ENCODE measurements at regions not wholly inside any gene's neighbourhood (a gene's known extent, or its start where the extent isn't known, plus 50 kb on each side); places are given as distances from the start of the nearest gene placed in this dataset.

DNA sequence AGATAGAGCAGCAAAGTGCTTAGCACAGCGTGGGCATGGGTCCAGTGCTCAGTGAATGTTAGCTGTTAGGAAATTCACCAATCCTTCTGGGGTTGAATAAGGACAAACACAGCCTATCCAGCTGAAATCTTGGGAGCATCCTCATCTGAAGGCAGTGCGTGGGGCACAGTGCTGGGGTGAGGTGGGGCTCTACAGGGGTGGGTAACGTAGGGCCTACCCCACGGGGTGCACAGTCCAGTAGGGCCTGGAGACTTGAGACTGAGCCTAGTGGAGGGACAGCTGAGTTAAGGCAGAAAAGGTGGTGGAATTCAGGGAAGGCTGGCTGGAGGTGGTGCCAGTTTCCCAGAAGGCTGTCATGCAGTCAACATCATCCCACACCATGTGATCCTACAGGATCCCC is 73.0 kb downstream of the ISG20 start:
- no peak overlapping the region for H3K4ac ChIP-seq (ENCODE audit: low read depth, low read length)
- intact Hi-C loops (cut with micrococcal nuclease): no loop called here
- H4K8ac ChIP-seq (ENCODE audit: low read depth in 2 of 2, low read length in 2 of 2): no peak overlapping the region
- ATAC-seq (ENCODE audit: low read depth): no peak
- H2BK5ac ChIP-seq (ENCODE audit: low read depth, low read length, poor library complexity, severe bottlenecking): no peak overlapping the region
- H2BK20ac ChIP-seq (ENCODE audit: low read depth, low read length): no peak overlapping the region
- no peaks in the 10 kb centered on the region for H3K4me1 ChIP-seq (ENCODE audit: control insufficient read depth, insufficient read depth, low read length)
- no peaks in the 10 kb centered on the region for H3K36me3 ChIP-seq (ENCODE audit: control insufficient read depth, insufficient read depth, low read length)
- no peak overlapping the region for H3K27ac ChIP-seq (ENCODE audit: insufficient read depth, low read length)
- no TSS peak for BruUV-seq (replicated peaks)
- H3K14ac ChIP-seq (replicated peaks; ENCODE audit: low read depth, low read length): no peak overlapping the region
- no peak for DNase-seq
- no peak overlapping the region for H3K4me3 ChIP-seq (ENCODE audit: insufficient read depth, low read depth, low read length)
- no peak overlapping the region for H4K5ac ChIP-seq (ENCODE audit: low read depth, low read length)
- no peaks in the 10 kb centered on the region for H3K9me1 ChIP-seq (ENCODE audit: insufficient read depth, low read length)
- H3K4me2 ChIP-seq (ENCODE audit: low read depth, low read length): no peak overlapping the region
- H3K23ac ChIP-seq (ENCODE audit: low read depth, low read length): no peak overlapping the region
- TF ChIP-seq NFE2L2 (IDR thresholded peaks at IDR 0.05; ENCODE audit: low read depth, low read length) (no peak), RAD21 (IDR thresholded peaks at IDR 0.05; ENCODE audit: low read length) (no peak), FOS (IDR thresholded peaks at IDR 0.05; ENCODE audit: low read depth, low read length) (no peak), BHLHE40 (IDR thresholded peaks at IDR 0.05; ENCODE audit: low read depth, low read length) (no peak), RFX5 (IDR thresholded peaks at IDR 0.05; ENCODE audit: low read depth, low read length) (no peak), CHD1 (IDR thresholded peaks at IDR 0.05; ENCODE audit: low read depth, low read length) (no peak), RCOR1 (IDR thresholded peaks at IDR 0.05; ENCODE audit: insufficient replicate concordance, low read length) (no peak), CEBPB (IDR thresholded peaks at IDR 0.05; ENCODE audit: low read depth, low read length) (no peak), SMC3 (IDR thresholded peaks at IDR 0.05; ENCODE audit: low read depth, low read length) (no peak), MXI1 (IDR thresholded peaks at IDR 0.05; ENCODE audit: borderline replicate concordance, low read depth, low read length) (no peak)
- TF ChIP-seq, protein P1, sequence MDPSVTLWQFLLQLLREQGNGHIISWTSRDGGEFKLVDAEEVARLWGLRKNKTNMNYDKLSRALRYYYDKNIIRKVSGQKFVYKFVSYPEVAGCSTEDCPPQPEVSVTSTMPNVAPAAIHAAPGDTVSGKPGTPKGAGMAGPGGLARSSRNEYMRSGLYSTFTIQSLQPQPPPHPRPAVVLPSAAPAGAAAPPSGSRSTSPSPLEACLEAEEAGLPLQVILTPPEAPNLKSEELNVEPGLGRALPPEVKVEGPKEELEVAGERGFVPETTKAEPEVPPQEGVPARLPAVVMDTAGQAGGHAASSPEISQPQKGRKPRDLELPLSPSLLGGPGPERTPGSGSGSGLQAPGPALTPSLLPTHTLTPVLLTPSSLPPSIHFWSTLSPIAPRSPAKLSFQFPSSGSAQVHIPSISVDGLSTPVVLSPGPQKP (IDR thresholded peaks at IDR 0.05; ENCODE audit: borderline replicate concordance, low read depth, low read length): no peak
- TF ChIP-seq, protein P2, sequence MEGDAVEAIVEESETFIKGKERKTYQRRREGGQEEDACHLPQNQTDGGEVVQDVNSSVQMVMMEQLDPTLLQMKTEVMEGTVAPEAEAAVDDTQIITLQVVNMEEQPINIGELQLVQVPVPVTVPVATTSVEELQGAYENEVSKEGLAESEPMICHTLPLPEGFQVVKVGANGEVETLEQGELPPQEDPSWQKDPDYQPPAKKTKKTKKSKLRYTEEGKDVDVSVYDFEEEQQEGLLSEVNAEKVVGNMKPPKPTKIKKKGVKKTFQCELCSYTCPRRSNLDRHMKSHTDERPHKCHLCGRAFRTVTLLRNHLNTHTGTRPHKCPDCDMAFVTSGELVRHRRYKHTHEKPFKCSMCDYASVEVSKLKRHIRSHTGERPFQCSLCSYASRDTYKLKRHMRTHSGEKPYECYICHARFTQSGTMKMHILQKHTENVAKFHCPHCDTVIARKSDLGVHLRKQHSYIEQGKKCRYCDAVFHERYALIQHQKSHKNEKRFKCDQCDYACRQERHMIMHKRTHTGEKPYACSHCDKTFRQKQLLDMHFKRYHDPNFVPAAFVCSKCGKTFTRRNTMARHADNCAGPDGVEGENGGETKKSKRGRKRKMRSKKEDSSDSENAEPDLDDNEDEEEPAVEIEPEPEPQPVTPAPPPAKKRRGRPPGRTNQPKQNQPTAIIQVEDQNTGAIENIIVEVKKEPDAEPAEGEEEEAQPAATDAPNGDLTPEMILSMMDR (conservative IDR thresholded peaks at IDR 0.05; ENCODE audit: low read depth, low read length): no peak
- TF ChIP-seq, protein P3, sequence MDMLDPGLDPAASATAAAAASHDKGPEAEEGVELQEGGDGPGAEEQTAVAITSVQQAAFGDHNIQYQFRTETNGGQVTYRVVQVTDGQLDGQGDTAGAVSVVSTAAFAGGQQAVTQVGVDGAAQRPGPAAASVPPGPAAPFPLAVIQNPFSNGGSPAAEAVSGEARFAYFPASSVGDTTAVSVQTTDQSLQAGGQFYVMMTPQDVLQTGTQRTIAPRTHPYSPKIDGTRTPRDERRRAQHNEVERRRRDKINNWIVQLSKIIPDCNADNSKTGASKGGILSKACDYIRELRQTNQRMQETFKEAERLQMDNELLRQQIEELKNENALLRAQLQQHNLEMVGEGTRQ (IDR thresholded peaks at IDR 0.05; ENCODE audit: low read depth, low read length): no peak
- no peaks in the 10 kb centered on the region for H3K79me1 ChIP-seq (ENCODE audit: low read depth in 1 of 2, low read length in 2 of 2)
- no peak overlapping the region for H2AK9ac ChIP-seq (replicated peaks; ENCODE audit: low read depth, low read length, poor library complexity)
- no peaks in the 10 kb centered on the region for H3K9me3 ChIP-seq (ENCODE audit: control insufficient read depth, insufficient read depth, low read length)
- H4K20me1 ChIP-seq (ENCODE audit: insufficient read depth, low read length): no peaks in the 10 kb centered on the region
- no peak overlapping the region for H3K18ac ChIP-seq (ENCODE audit: low read depth, low read length)
- H2BK120ac ChIP-seq (ENCODE audit: low read depth, low read length): no peak overlapping the region
- no peak overlapping the region for H4K91ac ChIP-seq (ENCODE audit: insufficient read depth, low read depth, low read length)
- no peak overlapping the region for H3K9ac ChIP-seq (ENCODE audit: low read depth, low read length)
- WGBS, 2 experiments (ENCODE audit: extremely low coverage in 2 of 2, insufficient read length in 1 of 2): 29% methylated on average over 4 of the region's 4 CpGs; no CpG with 5 or more reads in 1 of the 2 experiments
- in situ Hi-C loops (cut with MboI; ENCODE audit: low sequenced_read_pairs): no loop called here
- ChIA-PET CTCF (no interaction called here), POLR2A (ENCODE audit: unreplicated experiment) (no interaction called here)
- H3K56ac ChIP-seq (ENCODE audit: extremely low read depth, insufficient read depth, low read length): no peak overlapping the region
- no peak overlapping the region for H2AK5ac ChIP-seq (ENCODE audit: low read depth, low read length)
- dilution Hi-C loops (cut with HindIII; ENCODE audit: low sequenced_read_pairs, unreplicated experiment): no loop called here
- peaks cover 46% of the 10 kb centered on the region for H3K27me3 ChIP-seq (ENCODE audit: control insufficient read depth, insufficient read depth, low read length)
- H2AFZ ChIP-seq (replicated peaks; ENCODE audit: low read length, poor library complexity): no peak overlapping the region
- no peak overlapping the region for H2BK15ac ChIP-seq (ENCODE audit: low read depth, low read length)

All from IMR-90 (cell line).